NCI-H82 (cell line): ENCODE measurements at regions not wholly inside any gene's neighbourhood (a gene's known extent, or its start where the extent isn't known, plus 50 kb on each side); places are given as distances from the start of the nearest gene placed in this dataset.

Experiments used
- DNase-seq: peaks from one replicate; lab custom pipeline; 2025; lab: John Stamatoyannopoulos, UW

GRCh38 chr10:90675621-90676020 lies 182.2 kb downstream of the HTR7 start:
- DNase-seq = no peak
